CD14-positive monocyte (primary cell): ENCODE measurements at regions not wholly inside any gene's neighbourhood (a gene's known extent, or its start where the extent isn't known, plus 50 kb on each side); places are given as distances from the start of the nearest gene placed in this dataset.

Experiments used
- DNase-seq, 3 donors: peaks; one replicate each; pipeline ENCODE4 v3.0.0-alpha.2; 2011 to 2022
- H2AFZ ChIP-seq: 2 replicates; pipeline ENCODE4 v1.6.0; 2012; ENCODE audit warnings: mild to moderate bottlenecking, low read depth, low read length, inconsistent platforms; ENCODE audit not compliant: insufficient read depth, poor library complexity, severe bottlenecking
- H3K27ac ChIP-seq, 2 donors: 1 replicate in 1 of 2; 2 replicates in 1 of 2; pipeline ENCODE4 v1.5.1; 2012 to 2013; ENCODE audit warnings: low read length in 2 of 2, control low read depth in 1 of 2, inconsistent platforms in 1 of 2, low read depth in 1 of 2, mild to moderate bottlenecking in 1 of 2
- H3K27me3 ChIP-seq, 2 donors: one replicate each; pipeline versions ENCODE4 v1.6.0 to v1.6.1; 2011 to 2013; ENCODE audit warnings: low read length in 2 of 2; ENCODE audit not compliant: control insufficient read depth in 2 of 2, insufficient read depth in 2 of 2
- H3K36me3 ChIP-seq, 2 donors: replicated peaks in 1 of 2; 1 replicate in 1 of 2; 2 replicates in 1 of 2; pipeline versions ENCODE4 v1.5.1 to v1.6.1; 2012 to 2013; ENCODE audit warnings: low read length in 2 of 2, control low read depth in 1 of 2, inconsistent platforms in 1 of 2, mild to moderate bottlenecking in 1 of 2; ENCODE audit not compliant: insufficient read depth in 2 of 2, control insufficient read depth in 1 of 2
- H3K4me1 ChIP-seq, 2 donors: 1 replicate in 1 of 2; 2 replicates in 1 of 2; pipeline versions ENCODE4 v1.5.1 to v1.6.1; 2012 to 2013; ENCODE audit warnings: low read length in 2 of 2, control low read depth in 1 of 2, inconsistent platforms in 1 of 2, mild to moderate bottlenecking in 1 of 2, moderate library complexity in 1 of 2; ENCODE audit not compliant: insufficient read depth in 2 of 2, control insufficient read depth in 1 of 2
- H3K4me2 ChIP-seq: replicated peaks from 2 replicates; pipeline ENCODE3; 2012; ENCODE audit warnings: low read length, moderate library complexity, mild to moderate bottlenecking; ENCODE audit not compliant: poor library complexity, severe bottlenecking; ENCODE audit errors: extremely low read depth
- H3K4me3 ChIP-seq, 3 experiments: fragments of 200-600 bp in 1 of 3; sonication (generic) in 1 of 3; replicated peaks in 1 of 3; 1 replicate in 2 of 3; 2 replicates in 1 of 3; pipeline ENCODE4 v1.5.1; 2011 to 2013; ENCODE audit warnings: low read length in 3 of 3, mild to moderate bottlenecking in 3 of 3, control low read depth in 2 of 3, low read depth in 2 of 3, inconsistent platforms in 1 of 3, moderate library complexity in 1 of 3
- H3K79me2 ChIP-seq: 2 replicates; pipeline ENCODE4 v1.6.0; 2012; ENCODE audit warnings: mild to moderate bottlenecking, control low read depth, inconsistent platforms, low read length, moderate library complexity; ENCODE audit not compliant: insufficient read depth
- H3K9ac ChIP-seq: 2 replicates; pipeline ENCODE4 v1.6.0; 2017; ENCODE audit warnings: low read length, mild to moderate bottlenecking; ENCODE audit not compliant: insufficient read depth, poor library complexity, severe bottlenecking
- H3K9me3 ChIP-seq, 2 donors: replicated peaks in 1 of 2; 1 replicate in 1 of 2; 2 replicates in 1 of 2; pipeline versions ENCODE4 v1.5.1 to v1.6.1; 2012 to 2013; ENCODE audit warnings: low read length in 2 of 2, control low read depth in 1 of 2; ENCODE audit not compliant: control insufficient read depth in 1 of 2, insufficient read depth in 1 of 2
- H4K20me1 ChIP-seq: 2 replicates; pipeline ENCODE4 v1.6.0; 2012; ENCODE audit warnings: mild to moderate bottlenecking, low read length, control low read depth, moderate library complexity; ENCODE audit not compliant: insufficient read depth
- H3K27ac Mint-ChIP-seq, 7 donors: one replicate each; pipeline ENCODE4 v1.8.0; 2020; ENCODE audit warnings: mild to moderate bottlenecking in 7 of 7, mixed read lengths in 7 of 7, moderate library complexity in 6 of 7, inconsistent platforms in 2 of 7
- H3K27me3 Mint-ChIP-seq, 3 donors: one replicate each; pipeline ENCODE4 v1.8.0; 2021 to 2022; ENCODE audit warnings: low read depth in 3 of 3, mild to moderate bottlenecking in 3 of 3, mixed read lengths in 3 of 3, moderate library complexity in 3 of 3, inconsistent platforms in 1 of 3
- H3K36me3 Mint-ChIP-seq, 2 donors: one replicate each; pipeline ENCODE4 v1.8.0; 2020; ENCODE audit warnings: mixed read lengths in 2 of 2, inconsistent platforms in 1 of 2, mild to moderate bottlenecking in 1 of 2
- H3K4me1 Mint-ChIP-seq: one replicate; pipeline ENCODE4 v1.8.0; 2020; ENCODE audit warnings: mild to moderate bottlenecking, mixed read lengths
- H3K4me3 Mint-ChIP-seq, 2 donors: one replicate each; pipeline ENCODE4 v1.8.0; 2020; ENCODE audit warnings: mild to moderate bottlenecking in 2 of 2, mixed read lengths in 2 of 2, moderate library complexity in 1 of 2
- H3K9me3 Mint-ChIP-seq, 7 donors: one replicate each; pipeline ENCODE4 v1.8.0; 2020 to 2022; ENCODE audit warnings: mixed read lengths in 7 of 7, mild to moderate bottlenecking in 6 of 7, moderate library complexity in 6 of 7, inconsistent platforms in 2 of 7
- WGBS: methylation state at CpG from one replicate; pipeline ENCODE4 v1.1.5; 2013; ENCODE audit warnings: missing lambda C conversion rate; ENCODE audit not compliant: insufficient coverage; 5-methylcytosine and 5-hydroxymethylcytosine counted together
- intact Hi-C, 2 donors: fragments of 100-400 bp; cut with micrococcal nuclease; formaldehyde crosslinking; loops; one replicate each; pipeline versions ENCODE4 v1.15.0 to v1.15.1; 2023
- TF ChIP-seq, protein P1 (sequence below): fragments of 200-600 bp; IDR thresholded peaks from one replicate; pipeline ENCODE4 v1.8.0; 2022; ENCODE audit warnings: antibody characterized with exemption, mild to moderate bottlenecking

DNA sequence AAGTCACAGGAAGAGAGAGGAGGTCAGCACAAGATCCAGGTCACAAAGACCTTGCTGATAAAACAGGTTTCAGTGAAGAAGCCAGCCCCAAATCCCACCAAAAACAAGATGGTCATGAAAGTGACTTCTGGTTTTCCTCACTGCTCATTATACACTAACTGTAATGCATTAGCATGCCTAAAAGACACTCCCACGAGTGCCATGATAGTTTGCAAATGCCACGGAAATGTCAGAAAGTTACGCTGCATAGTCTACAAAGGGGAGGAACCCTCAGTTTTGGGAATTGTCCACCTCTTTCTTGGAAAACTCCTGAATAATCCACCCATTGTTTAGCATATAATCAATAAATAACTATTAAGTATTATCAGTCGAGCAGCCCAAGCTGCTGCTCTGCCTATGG is 427.2 kb downstream of the RFPL4B start:
- Mint-ChIP-seq H3K9me3 (peaks cover 0 to 2% (median 0%) of the 10 kb centered on the region in 7 donors), H3K27ac (no peak overlapping the region), H3K4me1 (no peaks in the 10 kb centered on the region), H3K36me3 (no peaks in the 10 kb centered on the region), H3K27me3 (no peaks in the 10 kb centered on the region), H3K4me3 (no peak overlapping the region)
- Histone ChIP-seq H3K36me3 (no peaks in the 10 kb centered on the region), H2AFZ (no peak overlapping the region), H3K27me3 (no peaks in the 10 kb centered on the region), H3K4me1 (no peaks in the 10 kb centered on the region), H3K9me3 (no peaks in the 10 kb centered on the region), H3K4me2 (no peak overlapping the region), H3K4me3 (no peak overlapping the region), H3K79me2 (no peaks in the 10 kb centered on the region), H3K27ac (no peak overlapping the region), H4K20me1 (no peaks in the 10 kb centered on the region), H3K9ac (no peak overlapping the region)
- intact Hi-C loops: no loop called here
- WGBS: 100% methylated on average over 1 of the region's 4 CpGs
- no peak for DNase-seq
- TF ChIP-seq, protein P1, sequence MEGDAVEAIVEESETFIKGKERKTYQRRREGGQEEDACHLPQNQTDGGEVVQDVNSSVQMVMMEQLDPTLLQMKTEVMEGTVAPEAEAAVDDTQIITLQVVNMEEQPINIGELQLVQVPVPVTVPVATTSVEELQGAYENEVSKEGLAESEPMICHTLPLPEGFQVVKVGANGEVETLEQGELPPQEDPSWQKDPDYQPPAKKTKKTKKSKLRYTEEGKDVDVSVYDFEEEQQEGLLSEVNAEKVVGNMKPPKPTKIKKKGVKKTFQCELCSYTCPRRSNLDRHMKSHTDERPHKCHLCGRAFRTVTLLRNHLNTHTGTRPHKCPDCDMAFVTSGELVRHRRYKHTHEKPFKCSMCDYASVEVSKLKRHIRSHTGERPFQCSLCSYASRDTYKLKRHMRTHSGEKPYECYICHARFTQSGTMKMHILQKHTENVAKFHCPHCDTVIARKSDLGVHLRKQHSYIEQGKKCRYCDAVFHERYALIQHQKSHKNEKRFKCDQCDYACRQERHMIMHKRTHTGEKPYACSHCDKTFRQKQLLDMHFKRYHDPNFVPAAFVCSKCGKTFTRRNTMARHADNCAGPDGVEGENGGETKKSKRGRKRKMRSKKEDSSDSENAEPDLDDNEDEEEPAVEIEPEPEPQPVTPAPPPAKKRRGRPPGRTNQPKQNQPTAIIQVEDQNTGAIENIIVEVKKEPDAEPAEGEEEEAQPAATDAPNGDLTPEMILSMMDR: no peak

DNA sequence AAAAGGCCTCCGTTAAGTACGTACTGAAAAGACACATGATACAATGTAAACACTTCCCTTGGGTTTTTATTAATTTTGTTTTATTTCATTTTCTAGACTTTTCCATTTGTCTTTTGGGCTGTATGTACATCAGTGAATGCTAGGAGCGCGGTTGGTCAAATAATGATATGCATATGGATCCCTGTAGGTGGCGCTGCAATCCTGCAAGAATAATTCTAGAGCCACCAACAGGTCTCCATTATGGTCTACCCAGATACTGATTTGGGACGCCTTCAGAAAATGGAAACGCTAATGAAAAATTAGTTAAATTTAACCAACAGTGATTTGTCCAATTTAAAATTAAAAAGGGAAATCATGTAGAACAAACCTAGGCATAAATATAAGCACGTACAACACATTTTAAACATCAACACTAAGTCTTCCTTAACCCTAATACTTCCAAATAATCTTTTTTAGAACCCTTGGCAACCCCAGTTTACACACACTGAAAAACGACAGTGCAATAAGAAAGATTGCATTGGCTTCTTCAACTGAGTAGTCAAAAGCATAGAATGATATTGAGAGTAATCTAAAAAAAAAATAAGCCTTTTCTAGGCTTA is 433.5 kb downstream of the RFPL4B start:
- Mint-ChIP-seq H3K27me3 (peaks cover 0 to 3% (median 0%) of the 10 kb centered on the region in 3 donors), H3K36me3 (no peaks in the 10 kb centered on the region), H3K27ac (no peak overlapping the region), H3K4me3 (no peak overlapping the region), H3K4me1 (no peaks in the 10 kb centered on the region), H3K9me3 (no peaks in the 10 kb centered on the region)
- Histone ChIP-seq H3K4me3 (no peak overlapping the region), H3K9ac (no peak overlapping the region), H3K27ac (no peak overlapping the region), H3K79me2 (no peaks in the 10 kb centered on the region), H3K9me3 (no peaks in the 10 kb centered on the region), H3K27me3 (no peaks in the 10 kb centered on the region), H3K36me3 (no peaks in the 10 kb centered on the region), H2AFZ (no peak overlapping the region), H3K4me2 (no peak overlapping the region), H3K4me1 (no peaks in the 10 kb centered on the region), H4K20me1 (no peaks in the 10 kb centered on the region)
- DNase-seq: peak; percentile 40 to 63 (median 57)
- intact Hi-C loops: loop anchor here (5.0 to 10.0 kb wide), 3 partner anchors 1124 to 1154 kb away; no protein-coding TSS in a partner anchor
- WGBS: 60% methylated on average over 1 of the region's 9 CpGs
- TF ChIP-seq, protein P1: peak; percentile 88
